Erythroblast (primary cell): ENCODE measurements at regions not wholly inside any gene's neighbourhood (a gene's known extent, or its start where the extent isn't known, plus 50 kb on each side); places are given as distances from the start of the nearest gene placed in this dataset.

Source experiments
- DNase-seq, 2 experiments: peaks; one replicate each; lab custom pipeline; 2025; lab: John Stamatoyannopoulos, UW
- GATA1 ChIP-seq: IDR thresholded peaks from 2 replicates; pipeline ENCODE4 v1.6.1; 2011; ENCODE audit warnings: low read depth, mild to moderate bottlenecking, control low read depth, low read length, moderate library complexity
- POLR2A ChIP-seq: IDR thresholded peaks from 2 replicates; pipeline ENCODE4 v1.6.1; 2011; ENCODE audit warnings: mild to moderate bottlenecking, low read length

DNA sequence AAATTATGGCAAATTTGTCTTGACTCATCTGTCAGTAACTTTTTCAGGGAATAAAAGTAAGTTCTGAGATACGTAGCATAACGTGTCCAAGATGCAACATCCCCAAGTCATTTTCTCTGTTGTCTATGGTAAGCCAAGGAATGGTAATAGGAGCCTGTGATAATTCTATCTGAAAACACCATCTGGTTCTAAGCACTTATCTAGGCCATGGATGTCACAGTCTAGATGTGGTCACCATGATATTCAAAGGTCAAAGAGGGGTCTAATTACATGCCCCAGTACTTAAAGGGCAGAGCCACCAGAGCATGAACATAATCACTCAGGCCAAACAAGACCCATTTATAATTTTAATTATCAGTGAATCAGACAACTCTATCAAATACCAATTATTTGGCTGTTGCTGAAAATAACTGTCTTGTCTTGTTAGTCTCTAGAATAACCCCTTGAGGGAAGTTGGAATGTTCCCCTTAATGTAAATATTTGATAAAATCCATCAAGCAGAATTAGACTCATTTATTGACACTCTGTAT is 225.1 kb upstream of the MPPED2 start:
- no peak for DNase-seq

DNA sequence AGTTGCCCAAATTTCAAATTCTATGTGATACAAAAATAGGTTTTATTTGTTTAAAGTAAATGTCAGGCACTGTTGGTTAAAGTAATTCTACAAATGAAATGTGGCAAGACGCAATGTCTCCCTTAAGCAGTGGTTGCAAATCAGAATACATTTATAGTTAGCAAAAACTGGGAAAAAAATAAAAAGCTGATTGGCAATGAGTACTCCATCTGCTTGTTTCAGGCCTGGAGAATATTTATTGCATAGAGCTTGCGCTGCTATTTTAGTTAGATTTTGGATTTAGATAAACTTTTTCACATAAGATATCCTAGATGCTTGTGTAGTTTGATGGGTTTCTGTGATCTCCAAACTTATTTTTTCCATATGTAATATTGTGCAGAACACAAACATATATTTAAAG is 224.0 kb upstream of the MPPED2 start:
- TF ChIP-seq GATA1 (no peak), POLR2A (no peak)
- DNase-seq: no peak

More for the DNA sequence above, 225.1 kb upstream of the MPPED2 start:
- TF ChIP-seq POLR2A (no peak), GATA1 (no peak)

DNA sequence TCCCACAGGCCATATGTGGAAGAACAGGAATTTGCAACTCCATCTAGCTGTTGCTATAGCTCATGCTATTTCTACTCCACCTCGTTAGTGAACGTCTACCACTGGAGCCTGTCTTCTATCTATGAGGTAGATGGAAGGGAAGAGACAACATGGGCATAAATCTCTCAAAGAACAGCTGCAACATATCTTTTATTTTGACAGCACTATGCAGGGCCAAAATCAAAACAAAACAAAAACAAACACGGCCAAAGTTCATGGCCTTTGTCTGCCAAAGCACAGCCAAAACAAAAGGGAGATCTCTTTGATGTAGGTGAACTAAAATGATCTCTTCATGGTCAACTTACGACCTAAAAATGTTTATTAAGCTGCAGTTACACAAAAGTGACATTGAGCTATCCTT is 215.2 kb upstream of the MPPED2 start:
- TF ChIP-seq POLR2A (no peak), GATA1 (no peak)
- DNase-seq: no peak

DNA sequence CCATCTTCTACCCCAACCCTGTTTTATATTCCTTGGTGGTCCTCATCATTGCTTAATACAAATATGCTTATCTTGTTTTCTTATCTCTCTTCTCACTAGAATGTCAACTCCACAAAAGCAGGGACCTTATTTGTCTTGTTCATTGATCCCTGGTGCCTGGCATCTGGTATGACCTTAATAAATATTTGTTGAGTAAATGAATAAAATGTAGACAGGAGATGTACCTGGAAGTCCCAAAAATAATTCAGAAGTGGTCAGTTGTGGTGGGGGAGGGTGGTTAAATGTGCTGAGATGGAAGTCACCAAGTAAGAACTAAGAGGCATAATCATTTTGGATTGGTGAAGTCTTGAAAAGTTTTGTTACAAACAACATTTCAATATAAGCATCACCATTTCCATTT is 214.8 kb upstream of the MPPED2 start:
- no peak for DNase-seq
- TF ChIP-seq POLR2A (no peak), GATA1 (no peak)

DNA sequence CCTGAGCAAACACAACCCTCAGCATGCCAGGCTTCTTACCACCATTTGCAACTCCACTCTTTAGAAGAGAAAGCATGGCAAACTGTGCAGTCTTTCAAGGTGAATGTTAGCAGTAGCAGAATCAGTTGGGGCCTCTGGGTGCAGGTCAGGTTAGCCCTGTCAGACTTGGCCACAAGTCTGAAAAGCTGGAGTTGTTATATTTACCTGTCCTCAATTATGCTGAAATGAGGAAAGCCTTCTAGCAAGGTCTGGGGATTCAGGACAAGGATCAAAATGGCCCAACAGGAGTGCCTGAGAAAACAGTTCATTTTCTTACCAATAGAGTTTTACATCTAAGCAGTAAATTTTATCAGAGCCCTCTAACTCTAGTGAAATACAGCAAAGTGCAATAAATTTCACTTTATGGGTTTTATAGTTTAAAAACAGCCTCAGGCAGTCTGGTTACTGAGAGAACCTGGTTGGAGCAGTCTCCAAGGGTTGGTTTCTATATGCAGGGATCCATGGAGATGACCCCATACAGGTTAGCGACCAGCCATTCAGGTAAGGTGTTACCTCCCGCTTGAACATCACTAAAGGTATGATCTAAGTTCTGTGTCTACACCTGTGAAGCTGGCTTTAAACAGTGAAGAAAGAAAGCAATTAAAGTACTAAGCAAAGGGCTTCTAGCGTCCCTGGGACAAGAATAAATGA is 212.5 kb upstream of the MPPED2 start:
- DNase-seq: no peak
- TF ChIP-seq POLR2A: no peak
- no peak for TF ChIP-seq GATA1

DNA sequence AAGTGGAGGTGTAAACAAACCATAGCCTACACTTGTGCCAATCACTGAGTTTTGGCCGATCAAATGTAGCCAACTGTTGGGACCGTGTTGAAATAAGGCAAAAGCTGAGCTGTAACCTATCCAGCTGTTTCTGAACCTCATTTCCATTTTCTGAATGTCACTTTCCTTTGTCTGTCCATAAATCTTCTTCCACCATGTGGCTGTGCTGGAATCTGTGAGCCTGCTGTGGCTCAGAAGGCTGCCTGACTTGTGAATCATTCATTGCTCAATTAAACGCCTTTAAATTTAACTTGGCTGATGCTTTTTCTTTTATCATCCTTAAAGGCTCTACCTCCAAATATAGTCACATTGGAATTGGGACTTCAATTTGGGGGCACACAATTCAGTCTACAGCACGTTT is 203.1 kb upstream of the MPPED2 start:
- TF ChIP-seq GATA1: no peak
- no peak for TF ChIP-seq POLR2A
- no peak for DNase-seq

DNA sequence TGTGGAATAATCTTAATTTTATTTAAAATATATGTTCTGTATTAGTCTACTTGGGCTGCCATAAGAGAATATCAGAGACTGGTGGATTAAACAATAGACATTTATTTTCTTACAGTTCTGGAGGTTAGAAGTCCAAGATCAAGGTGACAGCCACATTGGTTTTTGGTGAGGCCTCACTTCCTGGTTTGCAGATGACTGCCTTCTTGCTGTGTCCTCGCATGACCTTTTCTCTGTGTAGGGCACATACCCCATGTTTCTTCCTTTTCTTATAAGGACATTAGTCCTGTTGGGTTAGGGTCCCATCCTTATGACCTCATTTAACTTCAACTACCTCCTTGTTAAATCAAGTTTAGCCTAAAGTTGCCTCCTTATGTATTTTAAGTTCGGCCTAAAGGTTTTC is 202.7 kb upstream of the MPPED2 start:
- TF ChIP-seq GATA1 (no peak), POLR2A (no peak)
- no peak for DNase-seq

DNA sequence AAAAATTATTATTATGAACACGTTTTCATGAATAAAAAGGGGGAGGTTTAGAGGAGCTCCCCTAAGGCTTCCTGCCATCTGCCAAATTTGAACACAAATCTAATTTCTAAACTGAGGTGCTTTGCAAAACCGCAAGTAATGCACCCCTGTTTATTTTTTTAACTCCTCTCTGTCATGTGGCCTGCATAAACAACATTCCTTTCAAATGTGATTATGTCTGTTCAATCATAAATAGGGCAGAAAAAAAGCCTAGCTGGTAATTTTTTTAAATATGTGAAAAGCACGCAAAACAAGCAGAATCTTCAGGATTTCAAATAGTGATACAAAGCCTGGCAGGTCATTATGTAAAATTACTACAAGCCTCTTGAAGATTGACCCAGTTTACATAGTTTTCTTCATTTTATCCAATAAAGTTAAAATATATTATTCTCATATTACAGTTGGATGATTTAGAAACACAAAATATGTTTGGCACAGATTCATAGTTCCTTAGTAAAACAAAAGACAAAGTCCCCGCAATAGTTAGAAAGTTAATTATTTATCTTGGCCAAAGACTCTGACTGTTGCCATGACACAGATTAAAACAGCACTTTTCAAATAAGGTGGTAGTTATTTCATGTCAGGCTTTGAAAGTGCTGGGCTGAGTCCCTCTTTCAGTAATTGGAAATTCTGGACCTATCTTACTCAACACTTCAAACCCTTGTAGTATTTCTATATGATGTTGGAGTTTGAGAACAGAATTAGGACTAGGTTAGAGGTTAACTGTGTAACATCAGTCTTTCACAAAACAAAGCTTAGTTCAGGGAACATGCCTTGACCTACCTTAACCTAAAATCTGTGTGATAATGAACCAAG is 200.3 kb upstream of the MPPED2 start:
- no peak for TF ChIP-seq POLR2A
- no peak for TF ChIP-seq GATA1
- DNase-seq: no peak

DNA sequence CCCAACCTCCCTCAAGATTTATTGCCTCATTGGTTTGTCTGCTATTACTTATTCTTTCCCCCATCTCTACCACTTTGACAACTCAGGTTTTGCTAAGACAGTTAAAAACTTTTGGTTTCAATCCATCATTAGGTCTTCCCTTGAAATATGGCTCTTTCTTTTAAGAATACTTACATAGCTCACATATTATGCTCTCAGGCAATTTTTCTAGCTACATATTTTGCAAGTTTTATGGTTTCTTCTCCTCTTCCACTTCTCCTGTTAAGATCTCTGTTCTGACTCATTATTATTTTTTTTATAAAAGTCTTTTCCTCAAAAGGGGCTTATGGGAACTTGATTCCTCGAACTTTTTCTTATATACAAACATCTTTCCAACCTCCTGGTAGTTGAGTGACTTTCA is 192.4 kb upstream of the MPPED2 start:
- DNase-seq: no peak
- TF ChIP-seq GATA1: no peak
- no peak for TF ChIP-seq POLR2A

DNA sequence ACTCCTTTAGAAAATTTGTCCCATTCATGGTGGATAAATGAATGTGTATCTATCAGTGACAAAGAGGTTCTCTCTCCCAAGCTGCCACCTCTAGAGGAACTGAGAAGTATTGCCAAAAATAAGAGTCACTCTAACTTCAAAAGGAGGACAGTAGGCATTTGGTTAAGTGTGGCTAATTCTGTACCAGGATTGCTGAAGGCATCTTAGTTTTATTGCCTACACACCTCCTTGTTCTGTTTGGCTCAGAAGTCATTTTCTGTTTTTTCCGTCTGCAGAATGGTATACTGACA is 189.0 kb upstream of the MPPED2 start:
- no peak for DNase-seq

DNA sequence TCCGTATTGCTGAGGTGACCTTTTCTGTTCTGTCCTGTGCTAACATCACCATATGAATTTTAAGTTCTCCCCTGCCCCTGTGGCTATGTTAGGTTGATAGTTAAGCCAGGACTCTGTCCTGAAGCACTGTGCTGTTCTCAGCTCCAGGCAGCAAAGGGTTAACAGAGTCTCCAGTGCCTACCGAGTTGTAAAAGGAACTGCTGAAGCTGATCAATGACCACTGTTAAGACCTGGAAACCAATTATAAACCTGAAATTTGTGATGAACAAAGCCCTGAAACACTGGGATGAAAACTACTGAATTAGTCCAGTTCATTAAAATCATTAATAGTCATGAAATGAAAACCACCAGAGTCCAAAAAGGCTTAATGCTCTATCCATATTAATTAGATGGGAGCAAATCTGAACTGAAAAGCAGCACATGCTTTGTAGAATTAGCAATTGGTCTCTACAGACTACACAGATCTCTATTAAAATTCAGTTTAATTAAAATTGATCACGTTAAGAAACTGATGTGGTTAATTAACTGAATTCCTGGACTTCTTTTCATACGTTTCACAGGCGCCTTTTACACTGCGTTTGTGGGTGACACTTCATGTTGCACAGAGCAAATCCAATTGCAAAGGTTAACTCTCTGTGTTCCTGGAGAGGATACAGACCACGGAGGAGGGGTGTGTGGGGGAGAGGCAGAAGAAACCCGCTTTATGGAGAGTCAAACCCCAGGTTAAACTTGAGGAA is 188.5 kb upstream of the MPPED2 start:
- TF ChIP-seq POLR2A: no peak
- TF ChIP-seq GATA1: no peak
- no peak for DNase-seq

More for the DNA sequence above, 189.0 kb upstream of the MPPED2 start:
- no peak for TF ChIP-seq GATA1

DNA sequence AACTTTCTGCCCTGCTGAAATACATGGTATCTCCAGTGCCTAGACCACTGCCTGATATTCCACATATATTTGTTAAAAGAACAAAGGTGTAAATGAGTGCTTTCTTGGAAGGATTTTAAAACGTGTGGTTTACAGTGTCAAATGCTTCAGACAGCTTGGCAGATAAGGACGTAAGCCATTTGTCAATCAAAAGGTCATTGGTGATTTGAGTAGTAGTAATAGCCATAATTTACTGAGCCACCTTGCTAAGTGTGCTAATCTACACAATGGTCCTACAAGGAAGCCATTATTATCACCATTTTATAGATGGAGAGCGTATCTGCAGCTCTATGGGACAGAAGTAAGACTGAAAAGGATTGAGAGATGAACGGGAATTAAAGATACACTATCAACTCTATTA is 186.8 kb upstream of the MPPED2 start:
- no peak for TF ChIP-seq POLR2A
- no peak for TF ChIP-seq GATA1
- no peak for DNase-seq

DNA sequence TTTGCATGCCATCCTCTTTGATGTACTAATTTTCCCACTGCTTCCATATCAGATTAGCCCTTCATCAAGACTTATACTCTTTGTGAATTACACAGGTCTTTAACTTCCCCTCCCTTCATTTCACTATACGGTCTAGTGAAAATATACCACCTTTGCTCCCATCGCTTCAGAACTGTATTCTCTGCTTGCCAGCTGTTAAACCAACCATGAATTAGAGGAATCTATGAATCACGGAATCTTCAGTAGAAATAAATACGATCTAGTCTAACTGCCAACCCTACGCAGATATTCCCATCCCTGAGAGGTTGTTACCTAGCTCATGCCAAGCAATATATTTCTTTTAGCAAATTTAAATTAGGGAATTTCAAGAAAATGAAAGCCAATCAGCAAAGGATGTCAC is 177.8 kb upstream of the MPPED2 start:
- TF ChIP-seq POLR2A: no peak
- TF ChIP-seq GATA1: no peak
- DNase-seq: no peak

DNA sequence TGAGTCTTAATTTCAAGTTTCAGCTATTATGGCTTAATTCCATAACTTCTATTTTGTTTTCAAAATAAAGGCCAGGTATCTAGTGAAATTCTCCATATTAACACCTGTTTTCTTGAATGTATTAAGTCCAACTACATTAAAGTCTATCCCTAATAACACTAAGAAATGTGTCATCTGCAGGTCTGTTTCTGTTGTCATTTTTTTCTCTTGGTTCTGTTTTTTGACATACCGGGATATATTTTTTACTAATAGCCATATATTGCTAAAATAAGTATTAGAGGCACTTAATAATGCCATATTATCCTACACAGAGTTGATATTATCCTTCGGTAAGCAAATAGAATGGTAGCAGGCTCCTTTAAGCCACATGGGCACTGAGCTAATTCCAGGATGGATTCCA is 176.0 kb upstream of the MPPED2 start:
- DNase-seq: no peak

More for the DNA sequence above, 176.0 kb upstream of the MPPED2 start:
- TF ChIP-seq GATA1: no peak
- no peak for TF ChIP-seq POLR2A
